Esophagus muscularis mucosa (tissue), 4 donors: ENCODE measurements at regions not wholly inside any gene's neighbourhood (a gene's known extent, or its start where the extent isn't known, plus 50 kb on each side); places are given as distances from the start of the nearest gene placed in this dataset.

ENCODE experiments used
- DNase-seq: peaks from one replicate; pipeline ENCODE4 v3.0.0-alpha.2; 2017; ENCODE audit errors: extremely low spot score
- H3K27ac ChIP-seq, 4 donors: fragments of 200-600 bp; sonication (generic); replicated peaks in 1 of 4; 1 replicate in 3 of 4; 2 replicates in 1 of 4; pipeline ENCODE4 v1.5.1; 2016 to 2019; ENCODE audit warnings: mild to moderate bottlenecking in 1 of 4
- H3K27me3 ChIP-seq, 4 donors: fragments of 200-600 bp; sonication (generic); one replicate each; pipeline versions ENCODE4 v1.5.1 to v1.6.0; 2016 to 2019
- H3K36me3 ChIP-seq, 4 donors: fragments of 200-600 bp; sonication (generic); one replicate each; pipeline ENCODE4 v1.5.1; 2016 to 2019
- H3K4me1 ChIP-seq, 4 donors: fragments of 200-600 bp; sonication (generic); one replicate each; pipeline ENCODE4 v1.5.1; 2016 to 2019
- H3K4me3 ChIP-seq, 4 donors: fragments of 200-600 bp; sonication (generic); 1 replicate in 2 of 4; 2 replicates in 2 of 4; pipeline ENCODE4 v1.5.1; 2016 to 2019; ENCODE audit warnings: mild to moderate bottlenecking in 4 of 4, moderate library complexity in 1 of 4
- H3K9me3 ChIP-seq, 4 donors: fragments of 200-600 bp; sonication (generic); 1 replicate in 3 of 4; 2 replicates in 1 of 4; pipeline ENCODE4 v1.5.1; 2016 to 2019
- CTCF ChIP-seq, 3 experiments: fragments of 200-600 bp in 2 of 3; fragments of 450-650 bp in 1 of 3; sonication (generic) in 2 of 3; IDR thresholded peaks; one replicate each; pipeline ENCODE4 v1.5.1; 2017 to 2019; ENCODE audit warnings: antibody characterized with exemption in 3 of 3, mild to moderate bottlenecking in 2 of 3, moderate library complexity in 1 of 3
- EP300 ChIP-seq: sonication (generic); formaldehyde crosslinking; IDR thresholded peaks from one replicate; pipeline ENCODE4 v1.6.1; 2017; ENCODE audit warnings: antibody characterized with exemption
- POLR2A ChIP-seq: fragments of 450-650 bp; IDR thresholded peaks from one replicate; pipeline ENCODE4 v1.6.1; 2017; ENCODE audit warnings: antibody characterized with exemption, moderate library complexity, mild to moderate bottlenecking, low read depth
- POLR2AphosphoS5 ChIP-seq, 2 donors: sonication (generic); formaldehyde crosslinking; IDR thresholded peaks; one replicate each; pipeline ENCODE4 v1.6.1; 2017; ENCODE audit warnings: antibody characterized with exemption in 2 of 2
- WGBS: methylation state at CpG from one replicate; pipeline ENCODE4 v1.1.5; 2018; 5-methylcytosine and 5-hydroxymethylcytosine counted together
- intact Hi-C: fragments of 100-400 bp; cut with DNase I; formaldehyde crosslinking; loops from one replicate; pipeline ENCODE4 v1.15.1; 2023

- 58% methylated on average over 19 of the region's 19 CpGs for WGBS
- no peak overlapping the region for H3K27ac ChIP-seq
- TF ChIP-seq POLR2AphosphoS5 (IDR thresholded peaks at IDR 0.05) (no peak), CTCF (IDR thresholded peaks at IDR 0.05) (no peak), POLR2A (no peak), EP300 (no peak)
- no peaks in the 10 kb centered on the region for H3K36me3 ChIP-seq
- intact Hi-C loops, result no loop called here
- no peaks in the 10 kb centered on the region for H3K4me1 ChIP-seq
- H3K4me3 ChIP-seq, result no peak overlapping the region
- peak; percentile 62 for DNase-seq
- H3K9me3 ChIP-seq, result peaks cover 0 to 16% (median 5%) of the 10 kb centered on the region in 4 donors
- H3K27me3 ChIP-seq, result peaks cover 0 to 12% (median 0%) of the 10 kb centered on the region in 4 donors
Observed at GRCh38 chr19:30634131-30634830, 262.1 kb downstream of the ZNF536 start.

- Histone ChIP-seq H3K4me1 (peaks cover 0 to 4% (median 0%) of the 10 kb centered on the region in 4 donors), H3K27me3 (peaks cover 0 to 10% (median 0%) of the 10 kb centered on the region in 4 donors), H3K27ac (no peak overlapping the region), H3K4me3 (no peak overlapping the region), H3K36me3 (no peaks in the 10 kb centered on the region), H3K9me3 (no peaks in the 10 kb centered on the region)
- intact Hi-C loops, result no loop called here
- TF ChIP-seq CTCF (IDR thresholded peaks at IDR 0.05) (no peak), POLR2AphosphoS5 (IDR thresholded peaks at IDR 0.05) (no peak), POLR2A (no peak)
- WGBS, result 95% methylated on average over 11 of the region's 12 CpGs
- peak; percentile 70 for DNase-seq
Observed at GRCh38 chr19:30631033-30631370, 258.8 kb downstream of the ZNF536 start.

DNA sequence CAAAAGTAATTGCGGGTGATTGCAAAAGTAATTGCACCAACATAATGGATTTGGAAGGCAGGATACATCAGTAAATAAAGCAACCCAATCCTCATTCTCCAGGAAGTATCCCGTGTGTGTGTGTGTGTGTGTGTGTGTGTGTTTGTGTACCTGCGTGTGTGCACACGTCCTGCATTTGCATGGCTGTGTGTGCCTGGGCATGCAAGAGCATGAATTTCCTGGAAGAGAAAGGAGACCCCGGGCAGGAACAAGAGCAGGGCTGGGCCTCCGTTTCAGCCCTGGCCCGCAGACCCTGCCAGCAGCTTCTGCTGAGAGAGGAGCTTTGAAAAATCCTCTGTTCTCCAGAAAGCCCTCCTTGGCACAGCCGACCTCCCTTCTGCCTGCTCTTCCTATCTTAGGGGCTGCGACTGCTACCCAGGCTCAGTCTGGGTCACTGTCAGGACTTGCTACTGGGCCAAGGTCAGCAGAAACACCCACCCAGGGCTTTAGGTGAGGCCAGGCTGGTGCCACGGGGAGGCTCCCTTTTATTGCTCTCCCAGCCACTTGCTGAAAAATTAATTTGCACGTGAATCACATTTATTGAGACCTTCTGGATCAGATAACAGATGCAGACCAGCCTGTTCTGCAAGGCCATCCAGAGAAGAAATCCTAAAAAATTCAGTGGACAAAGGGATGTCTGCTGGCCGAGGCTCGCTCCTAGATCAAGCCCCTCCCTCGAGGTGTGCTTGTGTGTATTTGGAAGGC is 258.3 kb downstream of the ZNF536 start:
- H3K4me1 ChIP-seq, result peaks cover 0 to 4% (median 0%) of the 10 kb centered on the region in 4 donors
- DNase-seq, result peak; percentile 74
- H3K27me3 ChIP-seq, result peaks cover 0 to 8% (median 0%) of the 10 kb centered on the region in 4 donors
- no peaks in the 10 kb centered on the region for H3K9me3 ChIP-seq
- TF ChIP-seq CTCF (IDR thresholded peaks at IDR 0.05) (no peak), POLR2AphosphoS5 (IDR thresholded peaks at IDR 0.05) (no peak), POLR2A (no peak), EP300 (no peak)
- no peaks in the 10 kb centered on the region for H3K36me3 ChIP-seq
- H3K27ac ChIP-seq, result no peak overlapping the region
- no peak overlapping the region for H3K4me3 ChIP-seq
- WGBS, result 67% methylated on average over 13 of the region's 14 CpGs
- intact Hi-C loops, result no loop called here

GRCh38 chr19:30629086-30629485 is 256.9 kb downstream of the ZNF536 start:
- H3K27ac ChIP-seq, result no peak overlapping the region
- H3K4me1 ChIP-seq, result peaks cover 0 to 4% (median 0%) of the 10 kb centered on the region in 4 donors
- peak; percentile 68 for DNase-seq
- peaks cover 0 to 20% (median 0%) of the 10 kb centered on the region in 4 donors for H3K27me3 ChIP-seq
- H3K9me3 ChIP-seq, result peaks cover 0 to 3% (median 2%) of the 10 kb centered on the region in 4 donors
- WGBS, result 87% methylated on average over 5 of the region's 5 CpGs
- no peak for TF ChIP-seq POLR2AphosphoS5 (IDR thresholded peaks at IDR 0.05)
- no peak for TF ChIP-seq EP300
- no peak for TF ChIP-seq CTCF (IDR thresholded peaks at IDR 0.05)
- no peak for TF ChIP-seq POLR2A
- intact Hi-C loops, result no loop called here
- no peak overlapping the region for H3K4me3 ChIP-seq
- no peaks in the 10 kb centered on the region for H3K36me3 ChIP-seq
